H1 (cell line): ENCODE measurements at regions not wholly inside any gene's neighbourhood (a gene's known extent, or its start where the extent isn't known, plus 50 kb on each side); places are given as distances from the start of the nearest gene placed in this dataset.

Experiments
- CTCF ChIA-PET: fragments of 300-600 bp; sonication (Branson Sonifier 250); formaldehyde crosslinking; loops from one replicate; lab custom pipeline; 2021; ENCODE audit not compliant: partially characterized antibody; lab: Charles Lee
- POLR2A ChIA-PET: fragments of 300-600 bp; sonication (Branson Sonifier 250); formaldehyde crosslinking; loops from one replicate; lab custom pipeline; 2021; ENCODE audit warnings: inconsistent platforms; ENCODE audit not compliant: partially characterized antibody; lab: Charles Lee
- DNase-seq, 2 experiments: peaks; one replicate each; pipeline versions ENCODE4 v3.0.0 to v3.0.0-alpha.2; 2010 to 2022; ENCODE audit warnings: low spot score in 2 of 2, low read depth in 1 of 2, mixed read lengths in 1 of 2
- FAIRE-seq: peaks from 2 replicates; lab custom pipeline; 2011; peaks lifted over from hg19 to GRCh38; lab: Jason Lieb, UNC
- H2AFZ ChIP-seq: 2 replicates; pipeline ENCODE4 v1.8.1; 2012; ENCODE audit warnings: low read length, inconsistent platforms
- H2AK5ac ChIP-seq: 2 replicates; pipeline ENCODE4 v1.6.1; 2013; ENCODE audit warnings: low read depth, low read length
- H2BK120ac ChIP-seq: replicated peaks from 2 replicates; pipeline ENCODE3; 2013; ENCODE audit warnings: low read depth, low read length, inconsistent platforms
- H2BK12ac ChIP-seq: 2 replicates; pipeline ENCODE4 v1.6.1; 2013; ENCODE audit warnings: low read depth, low read length
- H2BK15ac ChIP-seq: 2 replicates; pipeline ENCODE4 v1.6.1; 2013; ENCODE audit warnings: low read length
- H2BK20ac ChIP-seq: 2 replicates; pipeline ENCODE4 v1.6.1; 2013; ENCODE audit warnings: low read length
- H2BK5ac ChIP-seq: 2 replicates; pipeline ENCODE4 v1.6.1; 2013; ENCODE audit warnings: low read depth, low read length
- H3K14ac ChIP-seq: 2 replicates; pipeline ENCODE4 v1.6.1; 2013; ENCODE audit warnings: inconsistent platforms; ENCODE audit not compliant: insufficient read length
- H3K18ac ChIP-seq: 2 replicates; pipeline ENCODE4 v1.6.1; 2013; ENCODE audit warnings: low read length; ENCODE audit errors: extremely low read depth
- H3K23ac ChIP-seq: 2 replicates; pipeline ENCODE4 v1.6.1; 2013; ENCODE audit warnings: inconsistent platforms; ENCODE audit not compliant: insufficient read length
- H3K23me2 ChIP-seq: 2 replicates; pipeline ENCODE4 v1.6.1; 2013; ENCODE audit warnings: low read depth, low read length
- H3K27ac ChIP-seq: 2 replicates; pipeline ENCODE4 v1.6.1; 2011; ENCODE audit warnings: low read depth, low read length, inconsistent platforms
- H3K27me3 ChIP-seq, 4 experiments: replicated peaks in 1 of 4; 1 replicate in 1 of 4; 2 replicates in 3 of 4; pipeline versions ENCODE4 v1.6.1 to v1.8.1; 2011 to 2013; ENCODE audit warnings: low read length in 3 of 4, mild to moderate bottlenecking in 3 of 4, inconsistent platforms in 2 of 4, mixed read lengths in 2 of 4, moderate library complexity in 1 of 4; ENCODE audit not compliant: control insufficient read depth in 3 of 4, insufficient read depth in 3 of 4; ENCODE audit errors: extremely low read depth in 1 of 4
- H3K36me3 ChIP-seq, 4 experiments: 2 replicates each; pipeline versions ENCODE4 v1.6.1 to v1.8.1; 2011 to 2013; ENCODE audit warnings: mild to moderate bottlenecking in 4 of 4, low read length in 3 of 4, moderate library complexity in 2 of 4, control low read depth in 1 of 4, inconsistent platforms in 1 of 4; ENCODE audit not compliant: insufficient read depth in 4 of 4, control insufficient read depth in 2 of 4
- H3K4ac ChIP-seq: replicated peaks from 2 replicates; pipeline ENCODE3; 2013; ENCODE audit warnings: low read length, low read depth, mixed read lengths, inconsistent platforms; ENCODE audit not compliant: insufficient read length
- H3K4me1 ChIP-seq, 4 experiments: replicated peaks in 1 of 4; 1 replicate in 1 of 4; 2 replicates in 3 of 4; pipeline versions ENCODE4 v1.6.1 to v1.8.1; 2011 to 2013; ENCODE audit warnings: low read length in 3 of 4, inconsistent platforms in 2 of 4, mixed read lengths in 1 of 4; ENCODE audit not compliant: insufficient read depth in 4 of 4, control insufficient read depth in 3 of 4
- H3K4me2 ChIP-seq, 2 experiments: 2 replicates each; pipeline versions ENCODE4 v1.6.1 to v1.8.1; 2011 to 2013; ENCODE audit warnings: low read depth in 2 of 2, low read length in 2 of 2, control low read depth in 1 of 2, inconsistent platforms in 1 of 2, mild to moderate bottlenecking in 1 of 2; ENCODE audit not compliant: insufficient read depth in 1 of 2
- H3K4me3 ChIP-seq, 4 experiments: fragments of 200-600, 300-600 bp in 1 of 4; sonication (generic), shearing (Covaris generic), sonication (Bioruptor Twin) in 1 of 4; 2 replicates each; pipeline versions ENCODE4 v1.5.1 to v1.8.1; 2011 to 2016; ENCODE audit warnings: low read length in 4 of 4, low read depth in 3 of 4, control low read depth in 2 of 4, inconsistent platforms in 2 of 4, mild to moderate bottlenecking in 2 of 4, mixed read lengths in 1 of 4, moderate library complexity in 1 of 4; ENCODE audit not compliant: insufficient read depth in 2 of 4; ENCODE audit errors: extremely low read depth in 1 of 4
- H3K56ac ChIP-seq: replicated peaks from 2 replicates; pipeline ENCODE3; 2013; ENCODE audit warnings: low read depth, mild to moderate bottlenecking, mixed read lengths, low read length, inconsistent platforms; ENCODE audit not compliant: insufficient read length
- H3K79me1 ChIP-seq: 2 replicates; pipeline ENCODE4 v1.6.1; 2013; ENCODE audit warnings: low read depth, low read length, control low read depth
- H3K79me2 ChIP-seq, 2 experiments: 2 replicates each; pipeline versions ENCODE4 v1.6.1 to v1.8.1; 2012 to 2013; ENCODE audit warnings: low read length in 2 of 2, mild to moderate bottlenecking in 2 of 2, inconsistent platforms in 1 of 2; ENCODE audit not compliant: insufficient read depth in 2 of 2, control insufficient read depth in 1 of 2
- H3K9ac ChIP-seq, 4 experiments: replicated peaks in 1 of 4; 1 replicate in 1 of 4; 2 replicates in 3 of 4; pipeline versions ENCODE4 v1.6.1 to v1.8.1; 2011 to 2013; ENCODE audit warnings: low read depth in 3 of 4, low read length in 3 of 4, control low read depth in 2 of 4, mild to moderate bottlenecking in 2 of 4, moderate library complexity in 2 of 4, inconsistent platforms in 1 of 4; ENCODE audit errors: extremely low read depth in 1 of 4
- H3K9me3 ChIP-seq, 2 experiments: 2 replicates each; pipeline versions ENCODE4 v1.6.1 to v1.8.1; 2012 to 2013; ENCODE audit warnings: mild to moderate bottlenecking in 2 of 2, moderate library complexity in 2 of 2, control low read depth in 1 of 2, inconsistent platforms in 1 of 2, low read depth in 1 of 2, low read length in 1 of 2, mixed read lengths in 1 of 2; ENCODE audit not compliant: insufficient read depth in 2 of 2
- H4K20me1 ChIP-seq, 2 experiments: replicated peaks in 1 of 2; 2 replicates each; pipeline versions ENCODE3 to v1.8.1; 2011 to 2013; ENCODE audit warnings: inconsistent platforms in 2 of 2, low read length in 2 of 2, mild to moderate bottlenecking in 1 of 2; ENCODE audit not compliant: insufficient read depth in 2 of 2, control insufficient read depth in 1 of 2
- H4K5ac ChIP-seq: 2 replicates; pipeline ENCODE4 v1.6.1; 2013; ENCODE audit warnings: low read length, low read depth, mixed read lengths, inconsistent platforms; ENCODE audit not compliant: insufficient read length
- H4K8ac ChIP-seq: 2 replicates; pipeline ENCODE4 v1.8.0; 2013; ENCODE audit warnings: mild to moderate bottlenecking, moderate library complexity, low read length, inconsistent platforms; ENCODE audit not compliant: insufficient read depth; ENCODE audit errors: extremely low read depth
- H4K91ac ChIP-seq: replicated peaks from 2 replicates; pipeline ENCODE3; 2013; ENCODE audit warnings: low read length, mixed read lengths, inconsistent platforms; ENCODE audit not compliant: insufficient read length
- ATF2 ChIP-seq: IDR thresholded peaks from 2 replicates; pipeline ENCODE4 v1.6.1; 2012; ENCODE audit warnings: low read length, inconsistent platforms
- BRCA1 ChIP-seq: IDR thresholded peaks from 2 replicates; pipeline ENCODE4 v1.6.1; 2012; ENCODE audit warnings: low read depth, low read length, improper control_type of control experiment
- CBX8 ChIP-seq: fragments of 300-800, 300-1000 bp; sonication (generic); IDR thresholded peaks from 2 replicates; pipeline ENCODE4 v1.7.1; 2016; ENCODE audit warnings: low read depth, low read length, borderline replicate concordance
- KDM5A ChIP-seq: fragments of 200-600 bp; IDR thresholded peaks from 2 replicates; pipeline ENCODE4 v1.7.1; 2012; ENCODE audit warnings: mild to moderate bottlenecking, low read length, inconsistent platforms, mixed read lengths
- MAX ChIP-seq: IDR thresholded peaks from 2 replicates; pipeline ENCODE4 v1.6.1; 2012; ENCODE audit warnings: inconsistent platforms
- NRF1 ChIP-seq: IDR thresholded peaks from 2 replicates; pipeline ENCODE4 v1.6.1; 2011; ENCODE audit warnings: mild to moderate bottlenecking, low read depth, low read length, improper control_type of control experiment
- PHF8 ChIP-seq: fragments of 200-600 bp; sonication (generic); conservative IDR thresholded peaks from 2 replicates; pipeline ENCODE4 v1.7.1; 2012; ENCODE audit warnings: low read depth, mild to moderate bottlenecking, inconsistent platforms, low read length, moderate library complexity
- POLR2AphosphoS5 ChIP-seq: IDR thresholded peaks from 2 replicates; pipeline ENCODE4 v1.6.1; 2011; ENCODE audit warnings: low read depth, low read length
- RAD21 ChIP-seq, 2 experiments: IDR thresholded peaks in 1 of 2; conservative IDR thresholded peaks in 1 of 2; 2 replicates each; pipeline ENCODE4 v1.6.1; 2011; ENCODE audit warnings: low read depth in 2 of 2, low read length in 2 of 2, improper control_type of control experiment in 1 of 2, inconsistent platforms in 1 of 2, mild to moderate bottlenecking in 1 of 2, moderate library complexity in 1 of 2
- SIX5 ChIP-seq: IDR thresholded peaks from 2 replicates; pipeline ENCODE4 v1.6.1; 2011; ENCODE audit warnings: mild to moderate bottlenecking, low read depth, low read length
- SP2 ChIP-seq: IDR thresholded peaks from 2 replicates; pipeline ENCODE4 v1.6.1; 2012; ENCODE audit warnings: mild to moderate bottlenecking, low read length, inconsistent platforms
- SRF ChIP-seq: IDR thresholded peaks from 2 replicates; pipeline ENCODE4 v1.6.1; 2011; ENCODE audit warnings: mild to moderate bottlenecking, low read depth, low read length, moderate library complexity
- WGBS, 2 experiments: shearing (Covaris generic) in 1 of 2; methylation state at CpG; one replicate each; pipeline versions ENCODE4 v1.1.6 to v1.1.7; 2013 to 2015; ENCODE audit warnings: low lambda C conversion rate in 2 of 2, mixed read lengths in 2 of 2, inconsistent platforms in 1 of 2, low coverage in 1 of 2, missing lambda C conversion rate in 1 of 2; ENCODE audit not compliant: insufficient replicate concordance in 2 of 2, insufficient coverage in 1 of 2, insufficient read length in 1 of 2; ENCODE audit errors: extremely low coverage in 1 of 2, missing lambda C conversion rate in 1 of 2; 5-methylcytosine and 5-hydroxymethylcytosine counted together
- TF ChIP-seq, protein P1 (sequence below): IDR thresholded peaks from 2 replicates; pipeline ENCODE4 v1.6.1; 2011; ENCODE audit warnings: low read depth, mild to moderate bottlenecking, low read length; ENCODE audit not compliant: insufficient read depth

DNA sequence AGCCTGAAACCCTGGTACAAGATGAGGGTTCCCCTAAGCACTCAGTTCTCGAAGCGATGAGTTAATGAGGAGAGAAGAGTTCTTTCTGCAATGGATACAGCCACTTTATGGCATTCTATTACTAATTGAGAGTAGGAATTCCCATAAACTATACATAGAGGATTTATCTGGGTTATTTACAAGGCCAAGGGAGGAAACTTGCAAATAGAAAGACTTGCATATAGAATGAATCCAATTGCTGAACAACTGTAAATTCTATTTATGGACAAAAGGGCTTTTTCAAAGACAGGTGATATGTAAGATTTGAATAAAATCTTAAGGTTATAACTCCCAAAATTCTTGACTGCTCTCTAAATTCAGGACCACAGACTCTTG, 182.2 kb downstream of the PPARGC1A start:
- POLR2A ChIA-PET: no interaction called here
- H3K9ac ChIP-seq: no peak overlapping the region
- no peak overlapping the region for H2BK120ac ChIP-seq
- no peaks in the 10 kb centered on the region for H3K36me3 ChIP-seq
- H3K56ac ChIP-seq: no peak overlapping the region
- H3K9me3 ChIP-seq: no peaks in the 10 kb centered on the region
- no peak overlapping the region for H3K27ac ChIP-seq
- H4K5ac ChIP-seq: no peak overlapping the region
- H3K4me1 ChIP-seq: no peaks in the 10 kb centered on the region
- no peaks in the 10 kb centered on the region for H3K23me2 ChIP-seq
- DNase-seq (no peak), FAIRE-seq (no peak)
- no peak overlapping the region for H2BK5ac ChIP-seq
- no peak overlapping the region for H3K4me3 ChIP-seq
- no peak overlapping the region for H2BK20ac ChIP-seq
- H3K79me2 ChIP-seq: no peaks in the 10 kb centered on the region
- no peak overlapping the region for H2AK5ac ChIP-seq
- H3K23ac ChIP-seq: no peak overlapping the region
- H3K4me2 ChIP-seq: no peak overlapping the region
- no peak overlapping the region for H2AFZ ChIP-seq
- no peaks in the 10 kb centered on the region for H3K79me1 ChIP-seq
- no peak overlapping the region for H3K18ac ChIP-seq
- no peak overlapping the region for H4K8ac ChIP-seq
- no peak overlapping the region for H3K14ac ChIP-seq
- H2BK15ac ChIP-seq: no peak overlapping the region
- no peaks in the 10 kb centered on the region for H3K27me3 ChIP-seq
- H4K20me1 ChIP-seq: no peaks in the 10 kb centered on the region
- CTCF ChIA-PET: interaction anchor here (0.8 to 2.3 kb wide), 2 partner anchors 10 kb away, joined by 3 to 12 read pairs; no protein-coding TSS in a partner anchor
- H2BK12ac ChIP-seq: no peak overlapping the region
- WGBS, 2 experiments: 100% methylated on average over 2 of the region's 2 CpGs; no CpG with 5 or more reads in 1 of the 2 experiments
- no peak overlapping the region for H3K4ac ChIP-seq
- H4K91ac ChIP-seq: no peak overlapping the region
- TF ChIP-seq, protein P1, sequence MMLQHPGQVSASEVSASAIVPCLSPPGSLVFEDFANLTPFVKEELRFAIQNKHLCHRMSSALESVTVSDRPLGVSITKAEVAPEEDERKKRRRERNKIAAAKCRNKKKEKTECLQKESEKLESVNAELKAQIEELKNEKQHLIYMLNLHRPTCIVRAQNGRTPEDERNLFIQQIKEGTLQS: no peak
- TF ChIP-seq CBX8 (no peak), SIX5 (no peak), ATF2 (no peak), RAD21 (IDR thresholded peaks at IDR 0.05 in 1 of 2, conservative IDR thresholded peaks at IDR 0.05 in 1 of 2; ENCODE audit: low read depth in 2 of 2, low read length in 2 of 2) (no peak), NRF1 (no peak), SRF (no peak), PHF8 (no peak), BRCA1 (no peak), SP2 (no peak), POLR2AphosphoS5 (no peak), MAX (no peak), KDM5A (no peak)
